Esophagus squamous epithelium (tissue), 4 donors: ENCODE measurements at regions not wholly inside any gene's neighbourhood (a gene's known extent, or its start where the extent isn't known, plus 50 kb on each side); places are given as distances from the start of the nearest gene placed in this dataset.

Experiments
- CTCF ChIP-seq, 6 experiments: fragments of 450-650 bp in 4 of 6; fragments of 200-600 bp in 2 of 6; sonication (generic) in 2 of 6; IDR thresholded peaks; one replicate each; pipeline ENCODE4 v1.5.1; 2016 to 2019; ENCODE audit warnings: antibody characterized with exemption in 6 of 6, mild to moderate bottlenecking in 4 of 6, moderate library complexity in 4 of 6
- POLR2A ChIP-seq, 4 donors: fragments of 450-650 bp; IDR thresholded peaks; one replicate each; pipeline ENCODE4 v1.6.1; 2017; ENCODE audit warnings: antibody characterized with exemption in 4 of 4, mild to moderate bottlenecking in 4 of 4, moderate library complexity in 3 of 4

GRCh38 chr12:63308671-63309070 lies 157.7 kb upstream of the AVPR1A start:
- TF ChIP-seq POLR2A (IDR thresholded peaks at IDR 0.05) (no peak), CTCF (IDR thresholded peaks at IDR 0.05) (no peak)
